ENCODE measurements at regions not wholly inside any gene's neighbourhood (a gene's known extent, or its start where the extent isn't known, plus 50 kb on each side); places are given as distances from the start of the nearest gene placed in this dataset.

GRCh38 chr16:87543436-87544191 lies 50.8 kb upstream of the ZCCHC14 start:
- H3K4me3 ChIP-seq (ENCODE audit: low read depth, low read length) = no peak overlapping the region
- TF ChIP-seq CTCF (IDR thresholded peaks at IDR 0.05; ENCODE audit: insufficient read depth, low read length, missing control alignments) = peak; percentile 24
- CTCF ChIA-PET = interaction anchor here (1.0 to 2.2 kb wide), 4 partner anchors 9 to 127 kb away, joined by 3 to 11 read pairs (median 6); no protein-coding TSS in a partner anchor
- POLR2A ChIA-PET = no interaction called here
- no peak for DNase-seq (ENCODE audit: low read depth, low spot score)

- H3K4me3 ChIP-seq (ENCODE audit: low read depth, low read length) = no peak overlapping the region
- ChIA-PET CTCF (interaction anchor here (0.9 to 2.2 kb wide), 7 partner anchors 8 to 126 kb away, joined by 3 to 11 read pairs (median 4); no protein-coding TSS in a partner anchor), POLR2A (no interaction called here)
- DNase-seq (ENCODE audit: low read depth, low spot score) = no peak
- TF ChIP-seq CTCF (IDR thresholded peaks at IDR 0.05; ENCODE audit: insufficient read depth, low read length, missing control alignments) = no peak
These were observed 49.8 kb upstream of the ZCCHC14 start for GRCh38 chr16:87542531-87543102.

Measured in AG04449 (cell line).